ENCODE measurements at regions not wholly inside any gene's neighbourhood (a gene's known extent, or its start where the extent isn't known, plus 50 kb on each side); places are given as distances from the start of the nearest gene placed in this dataset.

DNA sequence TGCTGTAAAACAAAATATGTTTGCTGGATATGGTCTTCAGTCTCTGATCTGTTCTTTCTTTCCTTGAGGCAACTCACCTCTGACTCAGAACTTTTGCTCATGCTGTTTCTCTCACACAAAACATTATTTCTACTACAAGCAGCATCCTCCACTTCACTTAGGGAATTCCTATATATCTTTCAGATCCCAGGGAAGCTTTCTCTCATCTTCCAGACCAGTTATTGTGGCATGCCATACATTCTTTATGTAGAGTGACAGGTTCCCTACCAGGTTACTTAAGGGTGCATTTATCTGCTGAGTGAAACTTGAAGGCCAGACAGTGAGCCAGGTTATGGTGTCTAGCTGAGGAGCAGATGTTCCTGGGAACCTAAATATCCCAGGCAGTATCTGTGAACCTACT, 1226.0 kb downstream of the CDH8 start:
- FAIRE-seq (no peak), DNase-seq (ENCODE audit: low spot score) (no peak), ATAC-seq (no peak)
- Histone ChIP-seq H3K4me3 (replicated peaks in 1 of 3; ENCODE audit: insufficient read depth in 1 of 3, low read depth in 2 of 3, low read length in 3 of 3) (no peak overlapping the region), H3K9ac (ENCODE audit: insufficient read depth, low read depth, low read length) (no peak overlapping the region), H3K4me1 (ENCODE audit: insufficient read depth, low read length) (no peaks in the 10 kb centered on the region), H3K4me2 (ENCODE audit: low read depth, low read length) (no peak overlapping the region), H4K20me1 (ENCODE audit: insufficient read depth, low read length) (no peaks in the 10 kb centered on the region), H3K27me3 (ENCODE audit: control insufficient read depth in 1 of 2, insufficient read depth in 2 of 2, low read length in 2 of 2) (no peaks in the 10 kb centered on the region; a peak in 1 of 5 replicates), H3K27ac (ENCODE audit: extremely low read length, insufficient read depth, low read length) (no peak overlapping the region), H3K36me3 (replicated peaks in 1 of 2; ENCODE audit: control insufficient read depth in 1 of 2, insufficient read depth in 2 of 2, low read length in 2 of 2) (no peaks in the 10 kb centered on the region), H3K9me3 (ENCODE audit: low read length) (peaks cover 89% of the 10 kb centered on the region), H3K79me2 (ENCODE audit: insufficient read depth, low read length) (no peaks in the 10 kb centered on the region), H2AFZ (ENCODE audit: low read length) (no peak overlapping the region)
- TF ChIP-seq HMG20B (CRISPR knock-in tag; conservative IDR thresholded peaks at IDR 0.05) (no peak), ZSCAN9 (CRISPR knock-in tag; IDR thresholded peaks at IDR 0.05; ENCODE audit: borderline replicate concordance) (no peak), ZKSCAN8 (CRISPR knock-in tag; IDR thresholded peaks at IDR 0.05; ENCODE audit: borderline replicate concordance) (no peak), TCF12 (IDR thresholded peaks at IDR 0.05) (no peak), TCF12 (CRISPR knock-in tag; IDR thresholded peaks at IDR 0.05) (no peak), ZNF567 (CRISPR knock-in tag; IDR thresholded peaks at IDR 0.05; ENCODE audit: borderline replicate concordance) (no peak), ZNF7 (CRISPR knock-in tag; IDR thresholded peaks at IDR 0.05) (no peak)
- in situ Hi-C loops (cut with HindIII; ENCODE audit: extremely low pct_ligation_motif_present, low pct_unique_long_range_greater_than_20kb), result no loop called here
- ChIA-PET POLR2A (no interaction called here), CTCF (ENCODE audit: low intra/inter-chr PET ratio, low total read pairs) (no interaction called here)
- intact Hi-C loops (cut with micrococcal nuclease; ENCODE audit: unreplicated experiment), result no loop called here
- BruUV-seq (replicated peaks), result no TSS peak

DNA sequence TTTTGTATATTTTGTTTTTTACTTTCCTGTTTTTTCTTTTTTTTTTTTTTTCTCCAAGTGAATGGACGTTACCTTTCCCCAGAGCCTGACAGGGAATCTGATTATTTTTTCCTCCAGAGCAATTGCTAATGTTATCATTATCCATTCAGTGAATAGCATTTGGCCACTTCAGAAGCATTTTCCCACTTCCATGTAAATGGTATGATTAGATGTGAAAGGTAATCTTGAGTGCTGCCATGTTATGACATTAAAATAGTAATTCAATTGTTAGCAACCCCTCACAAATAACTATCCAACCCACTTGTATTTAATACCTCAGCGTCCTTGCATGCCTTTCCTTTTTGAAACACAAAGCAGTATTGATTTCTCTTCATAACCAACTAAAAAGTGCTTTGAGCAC, 1243.8 kb downstream of the CDH8 start:
- H3K36me3 ChIP-seq (replicated peaks in 1 of 2; ENCODE audit: control insufficient read depth in 1 of 2, insufficient read depth in 2 of 2, low read length in 2 of 2), result no peaks in the 10 kb centered on the region
- no peak overlapping the region for H3K4me2 ChIP-seq (ENCODE audit: low read depth, low read length)
- intact Hi-C loops (cut with micrococcal nuclease; ENCODE audit: unreplicated experiment), result no loop called here
- H3K4me3 ChIP-seq (replicated peaks in 1 of 3; ENCODE audit: insufficient read depth in 1 of 3, low read depth in 2 of 3, low read length in 3 of 3), result no peak overlapping the region
- under 1% methylated on average over 2 of the region's 2 CpGs for WGBS (ENCODE audit: low lambda C conversion rate)
- no peaks in the 10 kb centered on the region for H4K20me1 ChIP-seq (ENCODE audit: insufficient read depth, low read length)
- in situ Hi-C loops (cut with HindIII; ENCODE audit: extremely low pct_ligation_motif_present, low pct_unique_long_range_greater_than_20kb), result no loop called here
- no peaks in the 10 kb centered on the region for H3K4me1 ChIP-seq (ENCODE audit: insufficient read depth, low read length)
- no peak overlapping the region for H2AFZ ChIP-seq (ENCODE audit: low read length)
- DNase-seq (ENCODE audit: low spot score) (no peak), FAIRE-seq (no peak), ATAC-seq (no peak)
- H3K27me3 ChIP-seq (ENCODE audit: control insufficient read depth in 1 of 2, insufficient read depth in 2 of 2, low read length in 2 of 2), result no peaks in the 10 kb centered on the region
- no peak overlapping the region for H3K27ac ChIP-seq (ENCODE audit: extremely low read length, insufficient read depth, low read length)
- no peak overlapping the region for H3K9ac ChIP-seq (ENCODE audit: insufficient read depth, low read depth, low read length)
- POLR2A ChIA-PET, result no interaction called here
- CTCF ChIA-PET (ENCODE audit: low intra/inter-chr PET ratio, low total read pairs), result no interaction called here
- H3K9me3 ChIP-seq (ENCODE audit: low read length), result peaks cover 100% of the 10 kb centered on the region
- no TSS peak for BruUV-seq (replicated peaks)
- no peaks in the 10 kb centered on the region for H3K79me2 ChIP-seq (ENCODE audit: insufficient read depth, low read length)
- TF ChIP-seq BCL6 (CRISPR knock-in tag; IDR thresholded peaks at IDR 0.05), result no peak
- TF ChIP-seq, protein P1, sequence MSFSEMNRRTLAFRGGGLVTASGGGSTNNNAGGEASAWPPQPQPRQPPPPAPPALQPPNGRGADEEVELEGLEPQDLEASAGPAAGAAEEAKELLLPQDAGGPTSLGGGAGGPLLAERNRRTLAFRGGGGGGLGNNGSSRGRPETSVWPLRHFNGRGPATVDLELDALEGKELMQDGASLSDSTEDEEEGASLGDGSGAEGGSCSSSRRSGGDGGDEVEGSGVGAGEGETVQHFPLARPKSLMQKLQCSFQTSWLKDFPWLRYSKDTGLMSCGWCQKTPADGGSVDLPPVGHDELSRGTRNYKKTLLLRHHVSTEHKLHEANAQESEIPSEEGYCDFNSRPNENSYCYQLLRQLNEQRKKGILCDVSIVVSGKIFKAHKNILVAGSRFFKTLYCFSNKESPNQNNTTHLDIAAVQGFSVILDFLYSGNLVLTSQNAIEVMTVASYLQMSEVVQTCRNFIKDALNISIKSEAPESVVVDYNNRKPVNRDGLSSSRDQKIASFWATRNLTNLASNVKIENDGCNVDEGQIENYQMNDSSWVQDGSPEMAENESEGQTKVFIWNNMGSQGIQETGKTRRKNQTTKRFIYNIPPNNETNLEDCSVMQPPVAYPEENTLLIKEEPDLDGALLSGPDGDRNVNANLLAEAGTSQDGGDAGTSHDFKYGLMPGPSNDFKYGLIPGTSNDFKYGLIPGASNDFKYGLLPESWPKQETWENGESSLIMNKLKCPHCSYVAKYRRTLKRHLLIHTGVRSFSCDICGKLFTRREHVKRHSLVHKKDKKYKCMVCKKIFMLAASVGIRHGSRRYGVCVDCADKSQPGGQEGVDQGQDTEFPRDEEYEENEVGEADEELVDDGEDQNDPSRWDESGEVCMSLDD (CRISPR knock-in tag; IDR thresholded peaks at IDR 0.05; ENCODE audit: borderline replicate concordance), result no peak
- TF ChIP-seq, protein P2, sequence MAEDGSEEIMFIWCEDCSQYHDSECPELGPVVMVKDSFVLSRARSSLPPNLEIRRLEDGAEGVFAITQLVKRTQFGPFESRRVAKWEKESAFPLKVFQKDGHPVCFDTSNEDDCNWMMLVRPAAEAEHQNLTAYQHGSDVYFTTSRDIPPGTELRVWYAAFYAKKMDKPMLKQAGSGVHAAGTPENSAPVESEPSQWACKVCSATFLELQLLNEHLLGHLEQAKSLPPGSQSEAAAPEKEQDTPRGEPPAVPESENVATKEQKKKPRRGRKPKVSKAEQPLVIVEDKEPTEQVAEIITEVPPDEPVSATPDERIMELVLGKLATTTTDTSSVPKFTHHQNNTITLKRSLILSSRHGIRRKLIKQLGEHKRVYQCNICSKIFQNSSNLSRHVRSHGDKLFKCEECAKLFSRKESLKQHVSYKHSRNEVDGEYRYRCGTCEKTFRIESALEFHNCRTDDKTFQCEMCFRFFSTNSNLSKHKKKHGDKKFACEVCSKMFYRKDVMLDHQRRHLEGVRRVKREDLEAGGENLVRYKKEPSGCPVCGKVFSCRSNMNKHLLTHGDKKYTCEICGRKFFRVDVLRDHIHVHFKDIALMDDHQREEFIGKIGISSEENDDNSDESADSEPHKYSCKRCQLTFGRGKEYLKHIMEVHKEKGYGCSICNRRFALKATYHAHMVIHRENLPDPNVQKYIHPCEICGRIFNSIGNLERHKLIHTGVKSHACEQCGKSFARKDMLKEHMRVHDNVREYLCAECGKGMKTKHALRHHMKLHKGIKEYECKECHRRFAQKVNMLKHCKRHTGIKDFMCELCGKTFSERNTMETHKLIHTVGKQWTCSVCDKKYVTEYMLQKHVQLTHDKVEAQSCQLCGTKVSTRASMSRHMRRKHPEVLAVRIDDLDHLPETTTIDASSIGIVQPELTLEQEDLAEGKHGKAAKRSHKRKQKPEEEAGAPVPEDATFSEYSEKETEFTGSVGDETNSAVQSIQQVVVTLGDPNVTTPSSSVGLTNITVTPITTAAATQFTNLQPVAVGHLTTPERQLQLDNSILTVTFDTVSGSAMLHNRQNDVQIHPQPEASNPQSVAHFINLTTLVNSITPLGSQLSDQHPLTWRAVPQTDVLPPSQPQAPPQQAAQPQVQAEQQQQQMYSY (CRISPR knock-in tag; IDR thresholded peaks at IDR 0.05), result no peak
- TF ChIP-seq, protein P3, sequence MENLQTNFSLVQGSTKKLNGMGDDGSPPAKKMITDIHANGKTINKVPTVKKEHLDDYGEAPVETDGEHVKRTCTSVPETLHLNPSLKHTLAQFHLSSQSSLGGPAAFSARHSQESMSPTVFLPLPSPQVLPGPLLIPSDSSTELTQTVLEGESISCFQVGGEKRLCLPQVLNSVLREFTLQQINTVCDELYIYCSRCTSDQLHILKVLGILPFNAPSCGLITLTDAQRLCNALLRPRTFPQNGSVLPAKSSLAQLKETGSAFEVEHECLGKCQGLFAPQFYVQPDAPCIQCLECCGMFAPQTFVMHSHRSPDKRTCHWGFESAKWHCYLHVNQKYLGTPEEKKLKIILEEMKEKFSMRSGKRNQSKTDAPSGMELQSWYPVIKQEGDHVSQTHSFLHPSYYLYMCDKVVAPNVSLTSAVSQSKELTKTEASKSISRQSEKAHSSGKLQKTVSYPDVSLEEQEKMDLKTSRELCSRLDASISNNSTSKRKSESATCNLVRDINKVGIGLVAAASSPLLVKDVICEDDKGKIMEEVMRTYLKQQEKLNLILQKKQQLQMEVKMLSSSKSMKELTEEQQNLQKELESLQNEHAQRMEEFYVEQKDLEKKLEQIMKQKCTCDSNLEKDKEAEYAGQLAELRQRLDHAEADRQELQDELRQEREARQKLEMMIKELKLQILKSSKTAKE (CRISPR knock-in tag; IDR thresholded peaks at IDR 0.05; ENCODE audit: borderline replicate concordance), result no peak

Measured in HepG2 (cell line).